SK-N-SH treated with all-trans-retinoic acid at 6 μM for 48 hours (cell line): ENCODE measurements at regions not wholly inside any gene's neighbourhood (a gene's known extent, or its start where the extent isn't known, plus 50 kb on each side); places are given as distances from the start of the nearest gene placed in this dataset.

Experiments used
- ARNTL ChIP-seq: fragments of 450-650 bp; formaldehyde crosslinking; IDR thresholded peaks from 2 replicates; pipeline ENCODE4 v1.5.0; 2020; ENCODE audit warnings: low read depth, mild to moderate bottlenecking, moderate library complexity, borderline replicate concordance
- CSDC2 ChIP-seq: fragments of 250-450 bp; sonication (Bioruptor Pico); IDR thresholded peaks from 2 replicates; pipeline ENCODE4 v1.5.0; 2020; ENCODE audit warnings: mild to moderate bottlenecking, moderate library complexity
- PPARA ChIP-seq: fragments of 250-450 bp; sonication (Bioruptor Pico); IDR thresholded peaks from 2 replicates; pipeline ENCODE4 v1.5.0; 2020; ENCODE audit warnings: mild to moderate bottlenecking, borderline replicate concordance
- SNAI2 ChIP-seq: fragments of 250-450 bp; sonication (Bioruptor Pico); IDR thresholded peaks from 2 replicates; pipeline ENCODE4 v1.5.0; 2020; ENCODE audit warnings: mild to moderate bottlenecking, moderate library complexity
- ZC3H10 ChIP-seq: fragments of 250-450 bp; sonication (Bioruptor Pico); IDR thresholded peaks from 2 replicates; pipeline ENCODE4 v1.5.1; 2021; ENCODE audit warnings: mild to moderate bottlenecking, moderate library complexity
- ZNF70 ChIP-seq: fragments of 450-650 bp; formaldehyde crosslinking; IDR thresholded peaks from 2 replicates; pipeline ENCODE4 v1.5.0; 2020; ENCODE audit warnings: mild to moderate bottlenecking, moderate library complexity

- TF ChIP-seq ZC3H10 (CRISPR knock-in tag): no peak
- no peak for TF ChIP-seq PPARA
- TF ChIP-seq ARNTL: no peak
- no peak for TF ChIP-seq ZNF70
- no peak for TF ChIP-seq SNAI2
- TF ChIP-seq CSDC2 (CRISPR knock-in tag): no peak
Measured at GRCh38 chr20:41668057-41668749, 50.0 kb upstream of the CHD6 start.
